Adrenal gland (tissue), 9 donors: ENCODE measurements at regions not wholly inside any gene's neighbourhood (a gene's known extent, or its start where the extent isn't known, plus 50 kb on each side); places are given as distances from the start of the nearest gene placed in this dataset.

ENCODE experiments used
- DNase-seq, 7 donors: peaks; one replicate each; pipeline ENCODE4 v3.0.0-alpha.2; 2019 to 2020
- H3K27ac ChIP-seq, 5 donors: fragments of 200-600 bp; sonication (generic) in 4 of 5; 1 replicate in 3 of 5; 2 replicates in 2 of 5; pipeline versions ENCODE4 v1.5.1 to v1.8.0; 2016 to 2020; ENCODE audit warnings: mild to moderate bottlenecking in 1 of 5
- H3K27me3 ChIP-seq: fragments of 200-600 bp; 2 replicates; pipeline ENCODE4 v1.8.0; 2021
- H3K36me3 ChIP-seq, 2 donors: fragments of 200-600 bp; replicated peaks in 1 of 2; 1 replicate in 1 of 2; 2 replicates in 1 of 2; pipeline versions ENCODE4 v1.5.1 to v1.8.0; 2018 to 2022
- H3K4me1 ChIP-seq, 2 donors: fragments of 200-600 bp; replicated peaks in 1 of 2; 1 replicate in 1 of 2; 2 replicates in 1 of 2; pipeline versions ENCODE4 v1.5.1 to v1.8.0; 2018 to 2021
- H3K4me3 ChIP-seq, 4 donors: fragments of 200-600 bp; sonication (generic) in 3 of 4; one replicate each; pipeline ENCODE4 v1.5.1; 2016 to 2018
- H3K9me3 ChIP-seq, 3 donors: fragments of 200-600 bp; sonication (generic) in 1 of 3; replicated peaks in 1 of 3; 1 replicate in 2 of 3; 2 replicates in 1 of 3; pipeline versions ENCODE4 v1.5.1 to v1.8.0; 2016 to 2021
- POLR2A ChIP-seq, 2 donors: fragments of 450-650 bp; IDR thresholded peaks; one replicate each; pipeline ENCODE4 v1.6.1; 2017; ENCODE audit warnings: antibody characterized with exemption in 2 of 2, mild to moderate bottlenecking in 2 of 2, moderate library complexity in 1 of 2
- WGBS, 4 donors: extraction: QIAGEN DNeasy Blood & Tissue Kit in 2 of 4; methylation state at CpG; one replicate each; pipeline versions ENCODE4 v1.1.5 to v1.1.7; 2013 to 2017; 5-methylcytosine and 5-hydroxymethylcytosine counted together
- intact Hi-C, 2 donors: fragments of 100-400 bp; cut with DNase I; formaldehyde crosslinking; loops; one replicate each; pipeline versions ENCODE4 v1.14.1 to v1.15.0; 2022 to 2023
- TF ChIP-seq, protein P1 (sequence below), 6 experiments: fragments of 450-650 bp in 4 of 6; fragments of 200-600 bp in 2 of 6; sonication (generic) in 1 of 6; IDR thresholded peaks; 1 replicate in 5 of 6; 2 replicates in 1 of 6; pipeline versions ENCODE4 v1.5.1 to v1.8.0; 2016 to 2021; ENCODE audit warnings: antibody characterized with exemption in 6 of 6, mild to moderate bottlenecking in 2 of 6, moderate library complexity in 1 of 6
- donor health status: healthy with polysubstance abuse.
- donor health status: Bipolar disorder and iron deficiency.
- donor health status: DM: yes; HTN: yes; CAD: no.
- donor health status: DM: no; HTN: no; CAD: no.
- donor health status: DM: no; HTN: no; CAD: no.

DNA sequence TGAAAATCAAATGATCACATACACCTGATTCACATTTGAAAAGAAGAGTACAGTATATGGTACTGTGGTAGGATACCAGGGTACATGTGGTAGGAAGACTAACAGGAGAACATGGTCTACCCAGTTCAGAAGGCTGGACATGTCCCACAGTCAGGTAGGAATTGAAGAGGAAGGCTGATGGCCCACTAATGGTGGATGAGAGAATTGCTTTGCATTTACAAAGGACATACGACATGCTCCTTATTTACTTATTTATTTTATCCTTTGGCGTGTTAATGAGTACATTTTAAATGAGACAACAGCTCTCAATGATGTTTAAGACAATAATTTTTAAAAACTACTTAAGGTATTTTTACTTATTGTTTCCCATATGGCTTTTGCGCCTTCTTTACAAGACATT is 106.7 kb upstream of the BMP2K start:
- H3K27me3 ChIP-seq, result no peaks in the 10 kb centered on the region
- peaks cover 0 to 12% of the 10 kb centered on the region in 2 donors for H3K4me1 ChIP-seq
- no peak overlapping the region for H3K4me3 ChIP-seq
- no peaks in the 10 kb centered on the region for H3K36me3 ChIP-seq
- intact Hi-C loops, result no loop called here
- 82 to 95% (median 92%) methylated on average over 3 of the region's 3 CpGs for WGBS, 4 donors
- TF ChIP-seq POLR2A (IDR thresholded peaks at IDR 0.05), result no peak
- TF ChIP-seq, protein P1, sequence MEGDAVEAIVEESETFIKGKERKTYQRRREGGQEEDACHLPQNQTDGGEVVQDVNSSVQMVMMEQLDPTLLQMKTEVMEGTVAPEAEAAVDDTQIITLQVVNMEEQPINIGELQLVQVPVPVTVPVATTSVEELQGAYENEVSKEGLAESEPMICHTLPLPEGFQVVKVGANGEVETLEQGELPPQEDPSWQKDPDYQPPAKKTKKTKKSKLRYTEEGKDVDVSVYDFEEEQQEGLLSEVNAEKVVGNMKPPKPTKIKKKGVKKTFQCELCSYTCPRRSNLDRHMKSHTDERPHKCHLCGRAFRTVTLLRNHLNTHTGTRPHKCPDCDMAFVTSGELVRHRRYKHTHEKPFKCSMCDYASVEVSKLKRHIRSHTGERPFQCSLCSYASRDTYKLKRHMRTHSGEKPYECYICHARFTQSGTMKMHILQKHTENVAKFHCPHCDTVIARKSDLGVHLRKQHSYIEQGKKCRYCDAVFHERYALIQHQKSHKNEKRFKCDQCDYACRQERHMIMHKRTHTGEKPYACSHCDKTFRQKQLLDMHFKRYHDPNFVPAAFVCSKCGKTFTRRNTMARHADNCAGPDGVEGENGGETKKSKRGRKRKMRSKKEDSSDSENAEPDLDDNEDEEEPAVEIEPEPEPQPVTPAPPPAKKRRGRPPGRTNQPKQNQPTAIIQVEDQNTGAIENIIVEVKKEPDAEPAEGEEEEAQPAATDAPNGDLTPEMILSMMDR (IDR thresholded peaks at IDR 0.05), result no peak
- H3K27ac ChIP-seq, result no peak overlapping the region
- H3K9me3 ChIP-seq, result no peaks in the 10 kb centered on the region
- DNase-seq, result no peak

DNA sequence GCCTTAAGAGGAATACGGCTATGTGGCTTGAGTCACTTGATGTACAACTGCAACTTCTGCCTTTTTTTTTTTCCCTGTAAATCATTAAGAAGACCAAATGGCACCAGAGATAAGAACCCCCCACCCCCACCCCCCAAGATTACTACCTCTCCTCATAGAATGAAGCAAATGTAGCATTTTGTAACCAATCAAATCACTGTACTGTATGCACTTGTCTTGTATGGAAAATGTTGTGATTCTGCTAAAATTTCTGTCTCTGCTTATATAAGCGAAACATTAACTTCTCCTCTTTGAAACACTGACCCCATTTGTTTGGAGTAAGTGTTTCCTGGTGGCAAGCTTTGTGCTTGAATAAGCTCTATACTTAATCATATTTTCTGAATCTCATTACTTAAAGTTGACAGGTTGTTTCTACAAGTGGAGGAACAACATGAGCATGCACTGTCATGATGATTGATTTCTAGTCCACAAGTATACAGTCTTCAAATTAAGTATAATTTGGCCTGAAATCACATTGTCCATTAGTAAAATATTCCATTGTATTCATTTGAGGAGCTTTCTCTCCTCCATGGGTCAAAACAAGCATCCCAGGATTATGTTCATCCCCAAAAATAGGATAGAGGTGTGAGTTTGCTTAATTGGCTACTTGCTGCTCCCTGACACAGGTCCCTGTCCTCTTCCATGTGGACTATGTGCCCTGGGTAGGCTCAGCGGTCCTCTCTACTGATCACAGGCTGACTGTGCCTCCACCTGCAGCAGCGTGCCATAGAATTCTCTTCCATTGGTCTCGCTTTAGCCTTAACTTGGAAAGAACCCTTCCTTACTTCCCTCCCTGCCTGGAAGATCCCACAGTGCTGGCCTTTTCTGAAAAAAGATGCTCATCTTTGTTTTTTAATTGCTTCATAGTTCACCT is 104.0 kb upstream of the BMP2K start:
- no peaks in the 10 kb centered on the region for H3K27me3 ChIP-seq
- peaks cover 0 to 11% of the 10 kb centered on the region in 2 donors for H3K4me1 ChIP-seq
- 86 to 93% (median 89%) methylated on average over 5 of the region's 5 CpGs for WGBS, 4 donors
- intact Hi-C loops, result no loop called here
- no peaks in the 10 kb centered on the region for H3K9me3 ChIP-seq
- no peak overlapping the region for H3K27ac ChIP-seq
- no peak for DNase-seq
- no peak for TF ChIP-seq POLR2A (IDR thresholded peaks at IDR 0.05)
- TF ChIP-seq, protein P1 (IDR thresholded peaks at IDR 0.05), result no peak
- H3K36me3 ChIP-seq, result no peaks in the 10 kb centered on the region
- no peak overlapping the region for H3K4me3 ChIP-seq

DNA sequence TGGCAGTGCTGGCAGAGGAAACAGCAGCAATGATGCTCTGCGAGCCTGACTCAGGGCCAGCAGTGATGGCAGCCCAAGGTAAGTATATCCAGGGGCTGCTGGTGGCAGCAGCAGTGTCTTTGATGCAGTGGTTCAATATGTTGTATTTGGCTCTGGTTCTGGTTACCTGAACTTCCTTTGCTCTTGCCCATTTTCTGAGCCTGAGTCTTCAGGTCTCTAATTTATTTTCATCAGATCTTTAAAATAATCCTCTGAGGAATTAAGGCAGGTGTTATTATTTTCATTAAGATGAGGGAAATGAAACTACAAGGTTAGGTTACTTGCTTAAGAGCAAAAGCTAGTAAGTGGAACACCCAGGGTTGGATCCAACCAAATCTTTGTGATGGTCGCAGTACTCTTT is 102.8 kb upstream of the BMP2K start:
- H3K27me3 ChIP-seq, result no peaks in the 10 kb centered on the region
- 72 to 86% (median 80%) methylated on average over 2 of the region's 2 CpGs for WGBS, 4 donors

DNA sequence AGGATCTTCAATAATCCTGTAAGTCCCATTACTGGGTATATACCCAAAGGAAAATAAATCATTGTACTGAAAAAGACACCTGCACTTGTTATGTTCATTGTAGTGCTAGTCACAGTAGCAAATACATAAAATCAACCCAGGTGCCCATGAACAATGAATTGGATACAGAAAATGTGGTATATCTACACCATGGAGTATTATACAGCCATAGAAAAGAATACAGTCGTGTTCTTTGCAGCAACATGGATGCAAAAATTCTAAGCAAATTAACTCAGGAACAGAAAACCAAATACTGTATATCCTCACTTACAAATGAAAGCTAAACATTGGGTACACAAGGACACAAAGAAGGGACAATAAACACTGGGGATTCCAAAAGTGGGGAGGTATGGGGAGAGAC is 100.8 kb upstream of the BMP2K start:
- intact Hi-C loops, result no loop called here
- H3K36me3 ChIP-seq, result no peaks in the 10 kb centered on the region
- no peaks in the 10 kb centered on the region for H3K27me3 ChIP-seq
- TF ChIP-seq, protein P1 (IDR thresholded peaks at IDR 0.05), result no peak
- TF ChIP-seq POLR2A (IDR thresholded peaks at IDR 0.05), result no peak
- H3K4me1 ChIP-seq, result no peaks in the 10 kb centered on the region
- no peak overlapping the region for H3K27ac ChIP-seq
- 78 to 91% (median 85%) methylated on average over 1 of the region's 1 CpG for WGBS, 4 donors
- H3K4me3 ChIP-seq, result no peak overlapping the region
- no peak for DNase-seq
- H3K9me3 ChIP-seq, result no peaks in the 10 kb centered on the region

More for the DNA sequence above, 102.8 kb upstream of the BMP2K start:
- no peak for TF ChIP-seq POLR2A (IDR thresholded peaks at IDR 0.05)
- TF ChIP-seq, protein P1 (IDR thresholded peaks at IDR 0.05), result no peak
- Histone ChIP-seq H3K36me3 (no peaks in the 10 kb centered on the region), H3K9me3 (no peaks in the 10 kb centered on the region), H3K4me3 (no peak overlapping the region), H3K27ac (no peak overlapping the region), H3K4me1 (peaks cover 0 to 3% of the 10 kb centered on the region in 2 donors)
- intact Hi-C loops, result no loop called here
- DNase-seq, result no peak
